PC-9 (cell line): ENCODE measurements at regions not wholly inside any gene's neighbourhood (a gene's known extent, or its start where the extent isn't known, plus 50 kb on each side); places are given as distances from the start of the nearest gene placed in this dataset.

Source experiments
- BruUV-seq: library from RNA; stranded (reverse); fragments of 400-500 nt; replicated peaks from 2 replicates; lab custom pipeline; 2021; lab: Mats Ljungman, UMichigan
- CTCF ChIA-PET: fragments of 300-600 bp; sonication (Branson Sonifier 250); formaldehyde crosslinking; loops from one replicate; lab custom pipeline; 2022; ENCODE audit warnings: antibody characterized with exemption; lab: Charles Lee
- POLR2A ChIA-PET: fragments of 300-600 bp; sonication (Branson Sonifier 250); formaldehyde crosslinking; loops from one replicate; lab custom pipeline; 2022; ENCODE audit warnings: antibody characterized with exemption; ENCODE audit not compliant: unreplicated experiment; lab: Charles Lee
- DNase-seq, 2 experiments: peaks; one replicate each; pipeline versions ENCODE4 v3.0.0 to v3.0.0-alpha.2; 2015 to 2022; ENCODE audit warnings: mixed read lengths in 1 of 2
- H2AFZ ChIP-seq: fragments of 200-600 bp; sonication (generic); 2 replicates; pipeline ENCODE4 v1.8.1; 2017; ENCODE audit warnings: antibody characterized with exemption
- H3F3A ChIP-seq: fragments of 200-600 bp; sonication (generic); 2 replicates; pipeline ENCODE4 v1.8.1; 2017; ENCODE audit warnings: antibody characterized with exemption, mild to moderate bottlenecking, low read depth; ENCODE audit not compliant: insufficient read depth
- H3K27ac ChIP-seq: fragments of 200-600 bp; sonication (generic); 2 replicates; pipeline ENCODE4 v1.6.1; 2016; ENCODE audit warnings: mixed run types
- H3K27me3 ChIP-seq: fragments of 200-600 bp; sonication (generic); 2 replicates; pipeline ENCODE4 v1.6.1; 2016; ENCODE audit warnings: low read depth, mixed run types; ENCODE audit not compliant: insufficient read depth
- H3K36me3 ChIP-seq: fragments of 200-600 bp; sonication (generic); 2 replicates; pipeline ENCODE4 v1.6.1; 2016; ENCODE audit warnings: low read depth, mixed run types
- H3K4me1 ChIP-seq: fragments of 200-600 bp; sonication (generic); replicated peaks from 2 replicates; pipeline ENCODE4 v1.6.1; 2016; ENCODE audit warnings: mixed run types; ENCODE audit not compliant: insufficient read depth
- H3K4me2 ChIP-seq: fragments of 200-600 bp; sonication (generic); 2 replicates; pipeline ENCODE4 v1.6.1; 2017; ENCODE audit warnings: mixed run types
- H3K4me3 ChIP-seq: fragments of 200-600 bp; sonication (generic); 2 replicates; pipeline ENCODE4 v1.6.1; 2016; ENCODE audit warnings: mixed run types
- H3K79me2 ChIP-seq: fragments of 200-600 bp; sonication (generic); 2 replicates; pipeline ENCODE4 v1.6.1; 2017; ENCODE audit warnings: low read depth, mixed run types
- H3K9me2 ChIP-seq: fragments of 200-600 bp; sonication (generic); 2 replicates; pipeline ENCODE4 v1.8.1; 2017; ENCODE audit warnings: mild to moderate bottlenecking; ENCODE audit not compliant: insufficient read depth
- H3K9me3 ChIP-seq: fragments of 200-600 bp; sonication (generic); 2 replicates; pipeline ENCODE4 v1.8.1; 2016; ENCODE audit warnings: low read depth; ENCODE audit not compliant: insufficient read depth
- H4K20me1 ChIP-seq: fragments of 200-600 bp; sonication (generic); 2 replicates; pipeline ENCODE4 v1.8.1; 2017; ENCODE audit not compliant: insufficient read depth
- CTCF ChIP-seq: fragments of 200-600 bp; sonication (generic); conservative IDR thresholded peaks from 2 replicates; pipeline ENCODE4 v1.6.1; 2017; ENCODE audit warnings: mixed run types, antibody characterized with exemption, mild to moderate bottlenecking, moderate library complexity
- EZH2 ChIP-seq: fragments of 200-600 bp; sonication (generic); IDR thresholded peaks from 2 replicates; pipeline ENCODE4 v1.8.0; 2017; ENCODE audit warnings: antibody characterized with exemption, low read depth
- intact Hi-C: fragments of 100-400 bp; cut with micrococcal nuclease; formaldehyde crosslinking; loops from one replicate; pipeline ENCODE4 v1.10.0; 2022; ENCODE audit not compliant: unreplicated experiment

- H2AFZ ChIP-seq = peak overlapping the region; percentile 95
- H3K79me2 ChIP-seq = no peaks in the 10 kb centered on the region
- no peaks in the 10 kb centered on the region for H4K20me1 ChIP-seq
- H3K9me2 ChIP-seq = no peaks in the 10 kb centered on the region
- peak overlapping the region; percentile 57; the same call in 1 of the 2 replicates for H3K4me3 ChIP-seq
- H3K9me3 ChIP-seq = no peaks in the 10 kb centered on the region; the same call in 1 of the 2 replicates
- H3K4me1 ChIP-seq = peaks cover 5% of the 10 kb centered on the region; the same call in 1 of the 2 replicates
- H3K4me2 ChIP-seq = peak overlapping the region; percentile 67
- no peaks in the 10 kb centered on the region for H3K27me3 ChIP-seq
- H3K36me3 ChIP-seq = no peaks in the 10 kb centered on the region
- POLR2A ChIA-PET = interaction anchor here (0.6 to 0.7 kb wide), 3 partner anchors 77 to 1266 kb away, joined by 3 to 19 read pairs (median 12); no protein-coding TSS in a partner anchor
- 0 out of 2 replicates have a peak overlapping the region, but pooled peaks have one; percentile 27 for H3K27ac ChIP-seq
- intact Hi-C loops = no loop called here
- BruUV-seq = no TSS peak
- TF ChIP-seq EZH2 (no peak), CTCF (no peak)
- DNase-seq = peak; percentile 69 to 83
- H3F3A ChIP-seq = no peaks in the 10 kb centered on the region
- CTCF ChIA-PET = no interaction called here
Observed at GRCh38 chr6:95519228-95520037, 57.9 kb upstream of the MANEA start.

GRCh38 chr6:95521181-95521580, 56.2 kb upstream of the MANEA start:
- POLR2A ChIA-PET = no interaction called here

More at GRCh38 chr6:95521181-95521580, 56.2 kb upstream of the MANEA start:
- intact Hi-C loops = no loop called here
- no TSS peak for BruUV-seq
- H3K9me3 ChIP-seq = no peaks in the 10 kb centered on the region; the same call in 1 of the 2 replicates
- TF ChIP-seq CTCF = no peak
- TF ChIP-seq EZH2 = no peak
- no peaks in the 10 kb centered on the region for H3K27me3 ChIP-seq
- no peak overlapping the region for H3K4me2 ChIP-seq
- H3K27ac ChIP-seq = no peak overlapping the region
- no peaks in the 10 kb centered on the region for H3K9me2 ChIP-seq
- no peak overlapping the region for H3K4me3 ChIP-seq
- no peaks in the 10 kb centered on the region for H4K20me1 ChIP-seq
- CTCF ChIA-PET = no interaction called here
- H3K79me2 ChIP-seq = no peaks in the 10 kb centered on the region
- no peaks in the 10 kb centered on the region; the same call in 1 of the 2 replicates for H3K4me1 ChIP-seq
- no peaks in the 10 kb centered on the region for H3K36me3 ChIP-seq
- H3F3A ChIP-seq = no peaks in the 10 kb centered on the region
- no peak for DNase-seq
- H2AFZ ChIP-seq = no peak overlapping the region
